GM23338 (cell line): ENCODE measurements at regions not wholly inside any gene's neighbourhood (a gene's known extent, or its start where the extent isn't known, plus 50 kb on each side); places are given as distances from the start of the nearest gene placed in this dataset.

Experiments used
- CREB1 ChIP-seq: fragments of 250-450 bp; sonication (Bioruptor Pico); IDR thresholded peaks from 2 replicates; pipeline ENCODE4 v1.5.0; 2020; ENCODE audit warnings: low read depth, mild to moderate bottlenecking, moderate library complexity
- CTCF ChIP-seq, 2 experiments: fragments of 200-600 bp in 1 of 2; sonication (generic) in 1 of 2; conservative IDR thresholded peaks; 2 replicates each; pipeline versions ENCODE4 v1.5.1 to v1.6.1; 2016 to 2017; ENCODE audit warnings: antibody characterized with exemption in 2 of 2, low read depth in 2 of 2, mild to moderate bottlenecking in 2 of 2, moderate library complexity in 1 of 2
- EZH2 ChIP-seq: fragments of 200-600 bp; sonication (generic); IDR thresholded peaks from one replicate; pipeline ENCODE4 v1.8.0; 2017; ENCODE audit warnings: antibody characterized with exemption, mild to moderate bottlenecking, low read depth; ENCODE audit not compliant: unreplicated experiment
- EZH2phosphoT487 ChIP-seq: fragments of 200-600 bp; sonication (generic); IDR thresholded peaks from one replicate; pipeline ENCODE4 v1.8.1; 2018; ENCODE audit warnings: antibody characterized with exemption; ENCODE audit not compliant: unreplicated experiment
- JUNB ChIP-seq: IDR thresholded peaks from one replicate; pipeline ENCODE4 v1.6.1; 2016; ENCODE audit warnings: antibody characterized with exemption; ENCODE audit not compliant: unreplicated experiment
- NANOG ChIP-seq: IDR thresholded peaks from 2 replicates; pipeline ENCODE4 v1.6.1; 2016; ENCODE audit warnings: antibody characterized with exemption, borderline replicate concordance
- POLR2AphosphoS5 ChIP-seq: IDR thresholded peaks from 2 replicates; pipeline ENCODE4 v1.6.1; 2016; ENCODE audit warnings: antibody characterized with exemption, low read depth
- REST ChIP-seq: IDR thresholded peaks from one replicate; pipeline ENCODE4 v1.6.1; 2018; ENCODE audit warnings: antibody characterized with exemption; ENCODE audit not compliant: unreplicated experiment
- STAT1 ChIP-seq: IDR thresholded peaks from one replicate; pipeline ENCODE4 v1.6.1; 2016; ENCODE audit warnings: antibody characterized with exemption; ENCODE audit not compliant: unreplicated experiment
- ZNF114 ChIP-seq: fragments of 250-450 bp; sonication (Bioruptor Pico); IDR thresholded peaks from 2 replicates; pipeline ENCODE4 v1.5.0; 2020; ENCODE audit warnings: mild to moderate bottlenecking, moderate library complexity

- no peak for TF ChIP-seq POLR2AphosphoS5
- no peak for TF ChIP-seq REST
- no peak for TF ChIP-seq CTCF (conservative IDR thresholded peaks at IDR 0.05; ENCODE audit: low read depth in 2 of 2)
- TF ChIP-seq STAT1 = no peak
- TF ChIP-seq EZH2phosphoT487 = no peak
- no peak for TF ChIP-seq EZH2
- TF ChIP-seq ZNF114 = no peak
- no peak for TF ChIP-seq NANOG
- no peak for TF ChIP-seq JUNB
- no peak for TF ChIP-seq CREB1
These were observed 70.3 kb upstream of the RALGAPA2 start for GRCh38 chr20:20782755-20783154.
